DOHH2 (cell line): ENCODE measurements at regions not wholly inside any gene's neighbourhood (a gene's known extent, or its start where the extent isn't known, plus 50 kb on each side); places are given as distances from the start of the nearest gene placed in this dataset.

Experiments used
- H3F3A ChIP-seq: fragments of 200-600 bp; sonication (generic), shearing (Covaris generic); 2 replicates; pipeline ENCODE4 v1.6.0; 2016; ENCODE audit warnings: antibody characterized with exemption, mild to moderate bottlenecking; ENCODE audit not compliant: control insufficient read depth, insufficient read depth
- H3K27ac ChIP-seq: fragments of 200-600 bp; sonication (generic); 2 replicates; pipeline ENCODE4 v1.5.1; 2014; ENCODE audit warnings: low read depth, mild to moderate bottlenecking, low read length, moderate library complexity
- H3K27me3 ChIP-seq: fragments of 200-600 bp; sonication (generic); 2 replicates; pipeline ENCODE4 v1.6.1; 2014; ENCODE audit warnings: mild to moderate bottlenecking, low read length, mixed read lengths; ENCODE audit not compliant: control insufficient read depth
- H3K36me3 ChIP-seq: fragments of 200-600 bp; sonication (generic); 2 replicates; pipeline ENCODE4 v1.6.1; 2014; ENCODE audit warnings: mild to moderate bottlenecking, low read length, moderate library complexity, mixed read lengths; ENCODE audit not compliant: control insufficient read depth
- H3K4me1 ChIP-seq: fragments of 200-600 bp; sonication (generic); 2 replicates; pipeline ENCODE4 v1.6.1; 2014; ENCODE audit warnings: mild to moderate bottlenecking, low read length, mixed read lengths; ENCODE audit not compliant: control insufficient read depth
- H3K4me2 ChIP-seq: fragments of 200-600 bp; sonication (generic); 2 replicates; pipeline ENCODE4 v1.6.0; 2014; ENCODE audit warnings: mild to moderate bottlenecking, low read length, moderate library complexity
- H3K4me3 ChIP-seq: fragments of 200-600 bp; sonication (generic); 2 replicates; pipeline ENCODE4 v1.5.1; 2014; ENCODE audit warnings: mild to moderate bottlenecking, low read length, mixed read lengths
- H3K79me2 ChIP-seq: fragments of 200-600 bp; sonication (generic); 2 replicates; pipeline ENCODE4 v1.6.1; 2014; ENCODE audit warnings: mild to moderate bottlenecking, low read length, mixed read lengths; ENCODE audit not compliant: control insufficient read depth
- H3K9me2 ChIP-seq: fragments of 200-600 bp; sonication (generic); replicated peaks from 2 replicates; pipeline ENCODE4 v1.6.1; 2014; ENCODE audit warnings: mild to moderate bottlenecking, low read length, mixed read lengths; ENCODE audit not compliant: control insufficient read depth
- H3K9me3 ChIP-seq: fragments of 200-600 bp; sonication (generic); 2 replicates; pipeline ENCODE4 v1.6.1; 2014; ENCODE audit warnings: antibody characterized with exemption, low read length, mixed read lengths; ENCODE audit not compliant: control insufficient read depth, insufficient read depth
- H4K20me1 ChIP-seq: fragments of 200-600 bp; sonication (generic); 2 replicates; pipeline ENCODE4 v1.6.0; 2014; ENCODE audit warnings: low read depth, mild to moderate bottlenecking, antibody characterized with exemption, low read length, moderate library complexity; ENCODE audit not compliant: control insufficient read depth, insufficient read depth
- CTCF ChIP-seq: fragments of 200-600 bp; sonication (generic); IDR thresholded peaks from one replicate; pipeline ENCODE4 v1.5.1; 2014; ENCODE audit warnings: antibody characterized with exemption, mild to moderate bottlenecking, low read depth, low read length; ENCODE audit not compliant: poor library complexity, severe bottlenecking
- EZH2phosphoT487 ChIP-seq: fragments of 200-600 bp; sonication (generic); IDR thresholded peaks from 2 replicates; pipeline ENCODE4 v1.6.1; 2017; ENCODE audit warnings: borderline replicate concordance, mild to moderate bottlenecking, antibody characterized with exemption, low read length, moderate library complexity, mixed read lengths

GRCh38 chr14:104440297-104440956 is 139.1 kb upstream of the C14orf180 start:
- Histone ChIP-seq H3K9me3 (no peaks in the 10 kb centered on the region), H3F3A (no peaks in the 10 kb centered on the region), H3K36me3 (no peaks in the 10 kb centered on the region), H3K4me2 (no peak overlapping the region), H3K9me2 (no peaks in the 10 kb centered on the region), H3K4me3 (no peak overlapping the region), H3K79me2 (no peaks in the 10 kb centered on the region), H3K4me1 (no peaks in the 10 kb centered on the region), H4K20me1 (no peaks in the 10 kb centered on the region), H3K27ac (no peak overlapping the region), H3K27me3 (no peaks in the 10 kb centered on the region)
- TF ChIP-seq CTCF (no peak), EZH2phosphoT487 (no peak)

GRCh38 chr14:104441275-104442106 is 138.1 kb upstream of the C14orf180 start:
- no peak overlapping the region for H3K4me3 ChIP-seq
- H3K36me3 ChIP-seq: no peaks in the 10 kb centered on the region

GRCh38 chr14:104442107-104442551 is 137.4 kb upstream of the C14orf180 start:
- no peak overlapping the region for H3K27ac ChIP-seq
- H3K4me1 ChIP-seq: no peaks in the 10 kb centered on the region
- H3F3A ChIP-seq: no peaks in the 10 kb centered on the region
- H3K9me3 ChIP-seq: no peaks in the 10 kb centered on the region
- no peak overlapping the region for H3K4me3 ChIP-seq
- H3K27me3 ChIP-seq: no peaks in the 10 kb centered on the region
- H3K36me3 ChIP-seq: no peaks in the 10 kb centered on the region
- H4K20me1 ChIP-seq: no peaks in the 10 kb centered on the region
- H3K79me2 ChIP-seq: no peaks in the 10 kb centered on the region
- H3K9me2 ChIP-seq: no peaks in the 10 kb centered on the region
- TF ChIP-seq CTCF (no peak), EZH2phosphoT487 (no peak)
- no peak overlapping the region for H3K4me2 ChIP-seq

More at GRCh38 chr14:104441275-104442106, 138.1 kb upstream of the C14orf180 start:
- no peaks in the 10 kb centered on the region for H4K20me1 ChIP-seq
- no peaks in the 10 kb centered on the region for H3K9me2 ChIP-seq
- H3K4me2 ChIP-seq: no peak overlapping the region
- no peaks in the 10 kb centered on the region for H3K27me3 ChIP-seq
- no peaks in the 10 kb centered on the region for H3K79me2 ChIP-seq
- H3K4me1 ChIP-seq: no peaks in the 10 kb centered on the region
- no peaks in the 10 kb centered on the region for H3K9me3 ChIP-seq
- no peaks in the 10 kb centered on the region for H3F3A ChIP-seq
- TF ChIP-seq CTCF (no peak), EZH2phosphoT487 (no peak)
- H3K27ac ChIP-seq: no peak overlapping the region
